DMS153 treated with DMSO at 0.1 percent for 48 hours (cell line): ENCODE measurements at regions not wholly inside any gene's neighbourhood (a gene's known extent, or its start where the extent isn't known, plus 50 kb on each side); places are given as distances from the start of the nearest gene placed in this dataset.

ENCODE experiments used
- DNase-seq: peaks from one replicate; lab custom pipeline; 2025; ENCODE audit not compliant: unreplicated experiment; lab: John Stamatoyannopoulos, UW

DNA sequence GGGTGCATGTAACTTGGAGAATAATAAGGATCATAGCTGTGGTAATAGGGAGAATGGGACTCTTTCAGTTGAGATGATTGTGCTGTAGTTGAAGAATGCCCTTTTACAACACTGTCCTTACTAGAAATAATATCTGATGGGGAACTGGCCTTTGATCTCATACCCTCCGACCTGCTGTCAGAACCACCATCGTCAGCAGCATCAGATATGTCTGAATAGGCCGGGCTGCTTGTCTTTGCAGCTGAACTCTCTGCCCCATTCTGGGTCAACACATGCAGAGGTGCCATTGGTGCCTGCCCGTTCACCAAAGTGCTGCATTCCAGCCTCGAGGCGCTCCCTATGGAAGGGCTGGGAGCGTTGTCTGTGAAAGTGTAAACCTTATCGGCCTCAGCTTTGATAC lies 99.1 kb downstream of the ZNF608 start:
- DNase-seq = no peak

DNA sequence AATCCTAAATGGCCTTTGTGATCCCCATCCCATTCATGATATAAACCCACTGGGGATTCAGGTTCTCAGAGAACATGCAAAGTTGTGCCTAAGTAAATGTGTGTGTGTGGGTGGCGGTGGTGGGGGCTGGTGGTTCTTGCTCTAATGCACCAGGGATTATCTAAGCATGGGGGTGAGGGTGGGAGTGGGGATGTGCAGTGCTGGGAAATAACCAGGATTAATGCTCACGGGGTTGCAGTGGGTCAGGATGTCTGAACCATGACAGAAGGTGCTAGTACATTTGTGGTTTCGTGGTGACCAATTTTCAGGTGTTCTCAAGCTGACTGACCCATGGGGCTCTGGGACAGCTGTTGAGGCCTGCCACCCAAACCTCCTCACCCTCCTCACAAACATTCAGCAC lies 101.0 kb downstream of the ZNF608 start:
- DNase-seq = no peak

DNA sequence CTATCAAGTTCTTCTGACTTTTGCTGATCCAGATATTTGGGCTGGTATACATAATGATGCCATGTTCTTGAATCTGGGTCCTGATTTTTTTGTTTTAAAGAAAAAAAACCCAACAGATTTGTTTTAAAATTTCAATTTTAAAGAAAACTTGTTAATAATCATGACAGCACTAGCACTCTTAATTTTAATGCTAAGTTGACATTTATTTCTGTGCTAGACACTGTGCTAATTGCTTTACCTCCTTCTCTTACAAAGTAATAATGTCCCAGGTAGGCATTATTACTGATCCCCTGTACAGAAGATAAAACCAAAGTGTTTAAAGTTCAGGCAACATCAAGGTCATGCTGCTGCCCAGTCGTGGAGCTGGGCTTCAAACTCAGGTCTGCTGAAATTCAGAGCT lies 101.9 kb downstream of the ZNF608 start:
- no peak for DNase-seq

DNA sequence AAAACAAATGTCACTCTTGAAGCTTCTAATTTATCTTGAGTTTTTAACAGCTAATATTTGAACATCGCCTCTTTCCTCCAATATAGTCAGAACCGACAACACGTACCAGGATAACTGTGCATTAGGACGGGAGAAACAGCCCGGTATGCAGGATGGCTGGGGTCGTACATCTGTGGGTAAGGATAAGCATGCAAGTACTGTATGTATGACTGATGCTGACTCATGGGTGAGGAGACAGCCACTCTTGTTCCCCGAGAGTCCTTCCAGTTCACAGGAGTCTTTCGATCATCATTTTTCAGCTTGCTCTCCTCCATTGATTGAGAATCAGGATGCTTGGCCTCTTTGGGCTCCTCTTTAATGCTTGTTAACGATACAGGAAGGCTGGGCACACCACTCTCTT lies 102.3 kb downstream of the ZNF608 start:
- DNase-seq = no peak

DNA sequence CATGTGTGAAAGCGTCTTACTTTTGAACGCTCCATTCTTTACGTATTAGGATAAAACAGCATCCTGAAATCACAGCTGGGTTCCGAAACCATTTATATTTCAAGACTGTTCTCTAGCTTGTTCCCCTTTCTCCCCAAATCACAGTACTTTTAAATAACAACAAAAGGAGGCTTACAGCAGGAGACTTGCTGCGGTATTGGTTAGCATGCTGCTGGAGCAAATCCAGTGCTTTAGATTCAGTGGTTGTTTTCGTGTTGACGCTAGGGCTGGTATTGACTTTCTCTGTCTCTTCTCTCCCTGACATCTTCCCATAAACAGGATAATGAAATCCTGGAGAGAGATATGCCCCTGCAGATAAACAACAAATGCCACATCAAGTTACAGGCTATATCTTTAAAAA lies 103.1 kb downstream of the ZNF608 start:
- DNase-seq = no peak

DNA sequence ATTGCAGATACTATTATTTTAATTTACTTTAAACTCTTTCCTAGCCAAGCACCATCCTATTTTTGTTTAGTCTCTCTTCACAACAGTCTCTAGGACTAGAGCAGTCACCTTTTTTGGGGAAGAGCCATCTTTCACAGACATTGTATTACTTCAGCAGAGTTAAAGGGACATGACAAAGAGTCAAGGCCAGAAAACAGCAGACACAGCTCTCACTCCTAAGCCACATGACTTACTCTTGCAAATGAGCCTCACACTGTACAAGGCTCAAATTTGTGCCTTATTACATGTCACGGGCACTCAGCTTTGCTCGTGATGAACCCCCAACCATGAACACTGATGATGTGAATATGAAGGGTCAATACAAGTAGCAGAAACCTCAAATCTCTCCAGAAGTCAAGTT lies 104.3 kb downstream of the ZNF608 start:
- DNase-seq = no peak

DNA sequence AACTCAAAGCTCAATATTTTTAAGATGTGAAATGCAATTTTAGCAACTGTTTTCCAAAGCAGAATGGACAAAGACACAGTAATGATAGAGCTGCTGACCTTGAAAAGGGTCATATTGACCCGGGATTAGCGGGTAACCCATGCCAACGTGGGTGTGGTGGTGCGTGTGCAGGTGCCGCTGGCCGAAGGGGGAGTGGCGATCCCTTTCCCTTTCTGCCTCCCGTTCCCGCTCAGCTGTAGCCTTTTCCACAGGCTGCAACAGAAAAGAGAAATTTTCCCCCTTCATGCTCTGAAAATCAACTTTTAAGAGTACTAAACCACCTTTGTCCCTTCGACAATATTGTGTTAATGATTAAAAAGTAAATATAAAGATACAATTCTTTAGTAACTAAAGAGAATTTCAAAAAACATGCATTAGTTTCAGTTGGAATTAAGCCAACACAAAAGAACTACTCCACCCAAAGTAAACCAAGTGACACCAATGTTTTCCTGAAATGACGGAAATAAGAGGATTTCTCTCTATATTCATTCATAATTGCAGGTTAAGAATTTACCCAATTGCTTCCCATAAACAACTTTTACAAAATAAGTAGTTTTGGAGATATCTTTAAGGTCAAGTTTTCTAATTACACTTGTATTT lies 105.2 kb downstream of the ZNF608 start:
- DNase-seq = no peak

DNA sequence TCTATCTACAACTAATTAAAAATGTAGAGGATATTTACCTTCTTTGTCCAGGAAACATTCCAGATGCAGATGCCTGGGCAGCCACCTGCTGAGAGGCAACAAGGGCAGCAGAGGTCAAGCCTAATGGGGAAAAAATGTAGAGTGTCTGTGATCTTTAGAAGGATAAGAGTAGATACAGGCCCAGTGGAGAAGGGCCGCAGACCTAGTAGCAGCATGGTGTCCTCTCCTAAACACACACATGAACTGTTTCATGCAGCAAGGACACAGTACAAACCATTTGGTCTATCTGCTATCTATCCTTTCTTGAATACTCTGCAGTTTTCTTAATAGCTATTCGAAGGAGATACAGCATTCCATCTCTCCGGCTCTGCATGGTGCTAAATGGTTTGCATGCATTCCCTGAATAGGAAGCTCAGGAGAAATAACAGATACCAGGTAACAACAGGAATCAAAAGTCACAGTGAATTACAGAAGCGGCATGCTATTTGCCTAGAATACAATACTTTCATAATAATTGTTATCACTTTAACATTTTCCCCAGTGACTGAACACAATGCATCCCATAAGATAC lies 107.3 kb downstream of the ZNF608 start:
- no peak for DNase-seq

DNA sequence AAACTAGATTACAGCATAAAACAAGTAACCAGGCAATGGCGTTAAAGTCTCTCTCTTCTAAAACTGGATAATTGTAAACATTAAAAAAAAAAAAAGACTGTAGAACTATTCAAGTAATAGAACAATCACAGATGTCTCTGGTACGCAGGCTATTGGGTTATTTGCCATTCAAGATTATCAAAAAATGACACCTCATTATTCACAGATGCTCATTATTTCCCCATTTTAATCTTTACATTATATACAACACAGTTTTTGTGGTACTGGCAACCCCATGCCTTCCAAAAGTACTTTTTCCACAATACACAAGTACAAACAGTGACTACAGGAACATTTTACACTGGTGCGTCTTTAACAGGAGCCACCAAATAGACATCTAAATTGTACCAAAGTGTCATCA lies 109.4 kb downstream of the ZNF608 start:
- DNase-seq = no peak

DNA sequence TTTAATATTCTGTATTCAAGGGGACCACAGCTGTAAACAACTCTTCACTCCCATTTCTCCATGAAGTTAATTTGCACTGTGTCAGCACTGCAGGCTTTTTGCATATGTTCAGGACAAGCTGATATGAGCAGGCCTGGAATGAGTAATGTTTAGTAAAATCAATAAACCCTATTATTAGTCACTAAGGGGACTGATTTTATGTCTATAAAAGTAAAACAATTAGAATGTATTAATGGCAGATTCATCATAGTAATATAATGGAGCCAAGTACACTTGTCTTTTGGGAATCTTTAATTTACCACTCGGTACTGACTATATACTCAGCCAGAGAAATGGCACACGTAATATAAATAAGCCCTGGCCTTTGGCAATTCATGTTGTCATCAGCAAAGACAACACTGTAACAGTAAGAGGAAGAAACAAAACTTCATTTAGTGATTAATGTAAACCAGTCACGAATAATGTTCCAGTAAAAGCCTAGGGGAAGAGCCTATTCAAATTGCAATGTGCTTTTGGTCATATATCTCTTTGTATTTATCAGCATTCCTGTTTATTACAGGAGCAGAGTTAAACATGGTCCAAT lies 111.6 kb downstream of the ZNF608 start:
- DNase-seq = no peak

DNA sequence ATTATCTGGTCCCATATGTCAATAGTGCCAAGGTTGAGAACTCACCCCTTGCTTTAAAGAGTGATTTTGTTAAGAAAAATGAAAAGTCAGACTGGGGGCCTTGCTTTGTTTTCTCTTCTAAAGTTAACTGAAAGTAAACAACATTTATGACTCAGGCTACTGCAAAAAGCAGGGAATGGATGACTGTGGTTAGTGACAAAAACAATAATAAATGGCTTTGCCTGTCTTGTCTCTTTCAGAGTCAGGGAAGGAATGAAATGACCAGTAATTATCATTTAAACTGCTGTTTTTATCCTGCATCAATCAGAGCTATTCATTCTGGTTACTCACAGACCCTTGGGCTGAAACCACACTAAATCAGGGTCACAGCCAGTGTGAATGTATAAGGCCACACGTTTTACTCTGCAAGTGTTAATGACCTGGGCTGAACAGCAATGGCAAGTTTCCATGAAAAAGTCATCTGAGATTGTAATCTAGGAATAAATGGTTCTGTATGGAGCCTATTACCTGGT lies 112.2 kb downstream of the ZNF608 start:
- DNase-seq = no peak

DNA sequence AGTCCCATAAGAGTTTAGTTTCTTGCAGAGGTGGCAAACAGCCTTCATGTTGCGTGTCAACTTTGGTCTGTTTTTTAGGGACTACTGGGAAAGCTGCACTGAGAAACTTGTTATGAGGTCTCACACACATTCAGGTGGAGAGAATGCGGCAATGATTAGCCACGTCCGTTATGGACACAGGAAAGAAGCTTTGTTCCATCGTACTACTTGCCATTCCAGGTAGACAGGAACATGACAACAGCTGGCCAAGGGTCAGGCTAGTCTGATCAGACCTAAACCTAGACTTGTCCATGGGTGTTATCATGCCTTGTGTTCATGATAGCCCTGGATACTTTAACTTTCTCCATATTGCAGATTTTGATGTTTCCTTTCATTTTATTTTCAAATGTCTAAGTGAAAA lies 113.2 kb downstream of the ZNF608 start:
- no peak for DNase-seq

DNA sequence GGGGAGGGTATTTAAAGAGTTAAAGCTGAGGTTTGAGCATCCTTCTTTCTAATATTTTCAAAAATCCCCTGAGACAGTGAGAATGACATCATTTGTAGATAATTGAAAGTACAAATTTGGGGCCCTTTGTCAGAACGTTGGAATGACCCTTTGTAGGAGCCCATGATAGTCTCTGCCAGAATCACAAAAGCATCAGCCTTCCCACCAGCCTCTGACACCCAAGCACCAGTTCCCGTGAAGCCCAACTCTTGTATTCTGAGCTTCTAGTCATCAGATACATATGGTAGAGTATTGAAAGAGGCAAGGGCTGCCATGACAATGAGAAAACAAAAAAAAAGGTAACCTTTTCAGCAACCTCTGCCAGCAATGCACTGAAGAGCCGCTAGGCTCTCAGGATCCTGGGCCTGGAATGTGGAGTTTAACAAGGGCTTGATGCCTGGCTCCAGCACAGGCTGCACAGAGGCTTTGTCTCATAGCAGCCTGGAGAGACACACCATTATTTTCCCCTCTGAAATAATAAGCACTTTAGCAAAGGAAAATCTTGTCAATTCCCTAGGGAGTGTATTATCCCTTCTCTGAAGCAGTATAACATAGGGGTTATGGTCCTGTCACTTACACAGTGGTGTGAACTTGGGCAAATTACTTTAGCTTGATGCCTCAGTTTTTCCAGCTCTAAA lies 114.4 kb downstream of the ZNF608 start:
- no peak for DNase-seq

DNA sequence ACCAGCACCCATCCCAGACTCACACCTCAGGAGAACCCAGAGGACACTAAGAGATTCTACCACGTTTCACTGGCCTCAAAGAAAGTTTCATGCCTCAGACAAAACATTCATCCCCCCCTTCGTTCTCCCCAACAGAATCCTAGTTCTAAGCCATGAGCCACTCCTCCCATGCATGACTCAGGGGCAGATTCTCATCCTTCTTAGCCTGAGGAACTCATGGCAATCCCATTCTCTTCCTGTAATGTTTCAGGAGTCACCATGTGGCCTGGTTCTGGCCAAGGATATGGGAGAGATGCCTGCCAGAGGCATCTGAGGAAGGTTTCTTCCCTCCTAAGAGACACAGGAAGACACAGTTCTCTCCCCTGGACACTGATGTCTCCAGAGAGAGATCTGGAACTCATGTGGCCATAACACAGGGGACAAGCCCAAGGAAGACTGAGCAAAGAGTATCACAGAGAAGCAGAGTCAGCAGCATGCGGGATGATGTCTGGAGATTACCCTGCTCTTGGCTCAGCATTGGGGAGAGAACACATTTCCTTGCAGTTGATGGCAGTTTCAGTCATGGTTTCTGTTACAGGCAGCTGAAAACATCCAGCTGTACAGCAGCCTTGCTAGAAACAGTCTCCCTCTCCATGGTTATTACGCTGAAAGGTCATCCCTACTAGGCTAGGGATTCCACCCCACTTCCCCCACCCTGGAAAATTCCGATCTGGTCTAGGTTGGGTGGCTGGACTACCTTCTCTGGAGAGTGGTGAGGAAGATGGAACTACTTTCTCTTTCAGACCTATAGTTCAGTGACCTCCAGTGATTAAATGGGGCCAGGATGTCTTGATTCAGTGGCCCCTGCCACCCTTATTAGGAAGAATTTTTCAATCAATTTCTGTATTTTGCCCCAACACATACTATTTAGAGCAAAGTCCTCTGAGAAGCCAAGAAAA lies 115.4 kb downstream of the ZNF608 start:
- no peak for DNase-seq

DNA sequence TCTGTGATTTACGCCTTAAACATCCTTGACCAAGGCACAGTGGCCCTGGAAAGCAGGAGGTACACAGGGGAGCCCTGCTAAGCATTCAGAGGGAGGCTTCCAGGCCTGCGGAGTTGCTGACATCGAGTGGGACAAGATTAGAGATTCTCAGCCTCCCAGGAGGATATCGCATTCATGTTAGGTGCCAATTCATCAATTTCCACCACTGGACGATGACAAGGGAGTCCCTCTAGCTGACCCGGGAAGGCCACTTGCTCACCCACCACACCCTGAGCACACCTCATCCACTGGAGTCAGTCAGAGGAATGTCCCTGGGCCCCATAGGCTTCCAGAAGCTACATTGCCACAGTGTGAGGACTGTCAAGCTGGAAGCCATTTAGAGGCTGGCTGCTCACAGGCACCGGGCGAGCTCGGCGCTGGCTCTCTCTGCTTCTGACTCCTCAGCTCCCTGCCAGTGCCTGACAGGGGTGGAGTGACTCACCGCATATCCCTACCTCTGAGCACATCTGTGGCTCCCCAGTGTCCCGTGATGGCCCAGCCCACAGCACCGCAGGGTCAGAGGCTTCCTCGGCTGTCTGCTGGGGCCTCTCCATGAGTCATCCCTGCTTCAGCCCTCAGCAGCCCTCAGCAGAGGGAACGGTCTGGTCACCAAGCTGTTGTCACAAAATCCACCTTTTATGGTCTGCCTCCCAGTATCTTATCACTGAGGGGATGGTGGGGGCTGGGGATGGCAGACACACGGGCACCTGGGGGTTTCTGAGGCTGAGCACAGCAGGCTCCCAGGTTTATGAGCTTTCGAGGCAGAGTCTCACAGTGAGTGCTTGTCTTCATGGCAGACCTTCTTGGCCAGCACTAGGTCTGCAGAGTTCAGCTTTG lies 117.5 kb downstream of the ZNF608 start:
- DNase-seq = no peak

DNA sequence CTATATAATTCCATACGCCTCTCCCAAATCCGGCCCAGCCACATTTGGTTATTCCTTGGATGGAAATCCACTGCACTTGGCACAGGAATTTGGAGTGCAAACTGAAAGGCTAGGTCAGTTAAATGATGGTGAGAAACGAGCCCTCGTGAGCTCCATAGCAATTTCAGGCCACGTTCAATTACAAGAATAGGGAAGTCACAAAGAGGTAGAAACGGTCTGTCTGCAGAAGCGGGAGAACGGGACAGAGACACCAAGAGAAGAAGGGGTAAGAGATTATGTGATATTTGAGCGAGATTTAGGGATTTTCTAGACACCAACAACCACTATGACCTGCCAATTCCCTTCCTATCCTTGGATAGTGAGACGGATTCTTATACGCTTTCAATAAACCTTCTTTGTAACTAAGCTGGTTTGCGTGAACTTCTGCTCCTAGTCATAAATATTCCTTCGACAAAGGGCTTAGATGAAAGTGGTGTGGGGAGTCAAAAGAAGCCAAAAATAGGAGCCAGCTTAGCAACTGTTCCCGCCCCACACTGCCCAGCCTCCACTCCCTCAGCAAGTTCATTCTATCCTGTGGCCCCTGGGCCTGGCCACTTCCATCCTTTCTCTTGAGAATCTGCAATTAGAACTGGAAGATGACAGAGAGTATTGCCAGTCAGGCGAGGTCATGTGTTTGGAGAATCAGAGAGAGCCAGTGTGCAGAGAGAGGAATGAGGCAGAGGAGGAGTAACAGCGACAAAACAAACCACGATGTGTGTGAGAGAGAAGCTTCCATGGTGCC lies 118.4 kb downstream of the ZNF608 start:
- no peak for DNase-seq

DNA sequence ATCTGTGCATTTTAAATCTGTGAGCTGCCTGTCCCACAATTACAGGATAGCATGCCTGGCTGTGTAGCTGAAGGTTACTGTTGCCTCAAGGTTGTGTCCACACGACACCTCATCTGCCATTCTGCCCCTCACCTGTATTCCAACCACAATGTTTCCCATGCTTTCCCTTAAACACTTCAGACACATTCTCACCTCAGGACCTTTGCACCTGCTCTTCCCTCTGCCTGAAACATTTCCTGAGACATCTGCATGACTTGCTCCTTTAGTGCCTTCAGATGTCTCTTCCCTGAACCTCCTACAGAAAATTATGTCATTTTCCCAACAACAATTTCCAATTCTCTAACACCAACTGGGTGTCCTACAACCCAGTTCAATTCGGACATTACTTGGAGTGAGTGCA lies 120.4 kb downstream of the ZNF608 start:
- no peak for DNase-seq

DNA sequence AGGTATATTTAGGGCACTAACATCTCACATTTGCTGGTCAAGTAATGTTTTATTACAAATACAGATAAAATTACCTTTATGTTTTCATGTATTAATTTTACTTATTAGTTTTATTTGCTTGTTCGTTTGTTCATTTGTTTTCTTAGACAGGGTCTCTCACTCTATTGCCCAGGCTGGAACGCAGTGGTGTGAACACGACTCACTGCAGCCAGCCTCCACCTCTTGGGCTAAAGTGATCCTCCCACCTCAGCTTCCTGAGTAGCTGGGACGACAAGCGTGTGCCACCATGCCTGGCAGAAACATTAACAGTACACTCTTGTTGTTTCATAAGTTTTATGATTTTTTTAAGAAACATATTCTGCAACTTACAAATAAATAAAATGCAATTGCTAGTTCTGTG lies 123.2 kb downstream of the ZNF608 start:
- no peak for DNase-seq

DNA sequence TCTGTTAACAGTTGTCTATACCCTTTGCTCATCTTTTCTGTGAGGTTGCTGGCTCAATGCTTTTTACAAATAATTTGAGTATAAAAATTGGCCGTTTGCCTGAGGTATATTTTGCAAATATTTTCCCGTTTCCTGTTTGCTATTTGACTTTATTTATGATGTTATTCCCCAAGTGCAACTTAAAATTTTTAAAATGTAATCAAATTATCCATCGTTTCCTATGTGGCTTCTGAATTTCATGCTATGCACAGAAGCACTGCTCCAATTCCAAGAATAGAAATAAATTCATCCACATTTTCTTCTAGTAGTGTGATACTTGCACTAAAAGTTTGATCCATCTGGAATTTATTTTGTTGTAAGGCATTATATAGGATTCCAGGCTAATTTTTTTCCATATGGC lies 123.6 kb downstream of the ZNF608 start:
- DNase-seq = no peak
